HEK293T (cell line): ENCODE measurements at regions not wholly inside any gene's neighbourhood (a gene's known extent, or its start where the extent isn't known, plus 50 kb on each side); places are given as distances from the start of the nearest gene placed in this dataset.

Experiments used
- BHLHE40 ChIP-seq: fragments of 450-650 bp; IDR thresholded peaks from 2 replicates; pipeline ENCODE4 v1.6.1; 2016; ENCODE audit warnings: mild to moderate bottlenecking, moderate library complexity, borderline replicate concordance
- ELF4 ChIP-seq: fragments of 450-650 bp; IDR thresholded peaks from 2 replicates; pipeline ENCODE4 v1.6.1; 2017; ENCODE audit warnings: antibody characterized with exemption
- FOXA1 ChIP-seq: fragments of 450-650 bp; IDR thresholded peaks from 2 replicates; pipeline ENCODE4 v1.6.1; 2016; ENCODE audit warnings: mild to moderate bottlenecking
- FOXK2 ChIP-seq: fragments of 450-650 bp; IDR thresholded peaks from 2 replicates; pipeline ENCODE4 v1.6.1; 2016; ENCODE audit warnings: mild to moderate bottlenecking
- SP1 ChIP-seq: fragments of 450-650 bp; IDR thresholded peaks from 2 replicates; pipeline ENCODE4 v1.6.1; 2017
- SUZ12 ChIP-seq: fragments of 450-650 bp; IDR thresholded peaks from 2 replicates; pipeline ENCODE4 v1.6.1; 2016; ENCODE audit warnings: mild to moderate bottlenecking
- ZNF384 ChIP-seq: fragments of 450-650 bp; IDR thresholded peaks from 2 replicates; pipeline ENCODE4 v1.6.1; 2016

GRCh38 chr2:34070196-34070595, 471.1 kb upstream of the FAM98A start:
- no peak for TF ChIP-seq ELF4
- TF ChIP-seq BHLHE40: no peak
- no peak for TF ChIP-seq SP1
- no peak for TF ChIP-seq SUZ12
- no peak for TF ChIP-seq ZNF384
- no peak for TF ChIP-seq FOXA1
- TF ChIP-seq FOXK2: no peak
